Subcutaneous abdominal adipose tissue (tissue), 5 donors: ENCODE measurements at regions not wholly inside any gene's neighbourhood (a gene's known extent, or its start where the extent isn't known, plus 50 kb on each side); places are given as distances from the start of the nearest gene placed in this dataset.

Experiments
- H3K27ac ChIP-seq: one replicate; pipeline ENCODE4 v1.7.0; 2013; ENCODE audit warnings: low read depth, mild to moderate bottlenecking, inconsistent platforms, low read length, moderate library complexity
- H3K27me3 ChIP-seq, 5 donors: one replicate each; pipeline ENCODE4 v1.7.0; 2013; ENCODE audit warnings: low read length in 5 of 5, inconsistent platforms in 1 of 5; ENCODE audit not compliant: control insufficient read depth in 5 of 5, insufficient read depth in 4 of 5
- H3K36me3 ChIP-seq, 5 donors: one replicate each; pipeline ENCODE4 v1.7.0; 2013; ENCODE audit warnings: low read length in 5 of 5; ENCODE audit not compliant: control insufficient read depth in 5 of 5, insufficient read depth in 5 of 5
- H3K4me1 ChIP-seq, 5 donors: one replicate each; pipeline ENCODE4 v1.7.0; 2013; ENCODE audit warnings: low read length in 5 of 5, mild to moderate bottlenecking in 3 of 5, moderate library complexity in 1 of 5; ENCODE audit not compliant: control insufficient read depth in 5 of 5, insufficient read depth in 5 of 5
- H3K4me3 ChIP-seq, 5 donors: one replicate each; pipeline ENCODE4 v1.7.0; 2013; ENCODE audit warnings: low read length in 5 of 5, low read depth in 1 of 5
- H3K9ac ChIP-seq, 5 donors: one replicate each; pipeline ENCODE4 v1.7.0; 2013; ENCODE audit warnings: low read length in 5 of 5, mild to moderate bottlenecking in 4 of 5, moderate library complexity in 3 of 5
- H3K9me3 ChIP-seq, 5 donors: one replicate each; pipeline ENCODE4 v1.7.0; 2013; ENCODE audit warnings: low read length in 5 of 5; ENCODE audit not compliant: control insufficient read depth in 5 of 5
- donor health status: healthy.
- donor health status: healthy.
- donor health status: healthy.
- donor health status: healthy.
- donor health status: healthy.

DNA sequence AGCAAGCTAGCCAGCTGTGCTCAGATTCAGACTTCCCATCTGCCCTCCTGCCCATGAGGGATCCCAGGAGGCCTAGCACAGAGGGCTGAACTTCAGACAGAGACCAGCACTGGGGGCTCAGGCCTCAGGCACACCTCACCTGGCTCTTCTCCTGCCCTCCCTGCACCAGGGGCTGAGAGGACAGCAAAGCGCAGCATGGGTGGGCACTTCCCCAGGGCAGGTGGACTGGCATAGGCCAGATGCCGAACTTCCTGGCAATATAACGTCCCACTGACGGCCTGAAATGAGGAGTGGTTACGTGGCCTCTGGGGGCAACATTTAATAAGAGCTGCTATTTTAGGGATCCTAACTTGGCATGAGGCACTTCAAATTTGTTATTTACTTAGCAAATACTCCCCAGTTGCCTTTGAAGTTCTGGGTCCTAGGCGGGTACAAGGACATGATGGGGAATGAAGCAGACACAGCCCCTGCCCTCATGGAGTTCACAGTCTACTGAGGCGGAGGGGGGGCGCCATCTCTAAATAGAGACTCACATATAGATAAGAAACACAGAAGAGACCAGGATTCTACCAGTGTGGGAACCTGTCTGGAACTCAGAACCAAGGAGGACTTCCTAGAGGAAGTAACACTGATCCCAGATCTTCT lies 101.8 kb upstream of the ZMIZ1 start:
- H3K27ac ChIP-seq: no peak overlapping the region
- no peaks in the 10 kb centered on the region for H3K9me3 ChIP-seq
- no peaks in the 10 kb centered on the region for H3K36me3 ChIP-seq
- H3K9ac ChIP-seq: no peak overlapping the region
- H3K4me3 ChIP-seq: no peak overlapping the region
- H3K4me1 ChIP-seq: peaks cover 2 to 25% (median 20%) of the 10 kb centered on the region in 5 donors
- H3K27me3 ChIP-seq: no peaks in the 10 kb centered on the region

DNA sequence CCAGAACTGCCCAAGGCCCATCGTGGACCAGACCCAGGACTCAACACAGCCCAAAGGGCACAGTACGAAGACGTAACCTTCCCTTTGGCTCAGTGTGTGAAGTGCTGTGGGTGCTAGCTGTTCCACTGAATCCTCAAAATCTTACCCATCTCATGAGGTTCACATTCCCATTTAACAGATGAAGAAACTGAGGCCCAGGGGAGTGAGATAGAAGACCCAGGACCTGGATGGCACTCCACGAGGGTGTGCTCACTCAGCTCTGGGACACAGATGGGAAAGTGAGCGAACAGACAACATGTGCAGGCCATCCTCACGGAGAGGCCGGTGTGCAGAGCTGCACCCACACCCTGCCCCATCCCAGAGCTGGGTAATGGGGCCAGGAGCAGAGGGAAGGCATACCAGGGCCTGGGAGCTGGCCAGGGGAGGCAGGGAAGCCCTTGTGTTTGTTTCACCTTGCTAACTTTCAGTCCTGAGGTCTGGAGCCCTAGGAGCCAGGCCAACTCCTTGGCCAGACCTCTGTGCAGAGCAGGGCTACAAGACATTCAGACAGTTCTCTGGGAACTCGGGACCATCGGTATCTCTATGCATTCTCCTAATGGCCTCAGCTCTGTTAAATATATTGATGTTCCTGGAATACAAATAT lies 100.3 kb upstream of the ZMIZ1 start:
- Histone ChIP-seq H3K36me3 (no peaks in the 10 kb centered on the region), H3K27me3 (no peaks in the 10 kb centered on the region), H3K4me1 (peaks cover 7 to 38% (median 25%) of the 10 kb centered on the region in 5 donors), H3K27ac (no peak overlapping the region), H3K4me3 (no peak overlapping the region), H3K9me3 (no peaks in the 10 kb centered on the region), H3K9ac (no peak overlapping the region)

DNA sequence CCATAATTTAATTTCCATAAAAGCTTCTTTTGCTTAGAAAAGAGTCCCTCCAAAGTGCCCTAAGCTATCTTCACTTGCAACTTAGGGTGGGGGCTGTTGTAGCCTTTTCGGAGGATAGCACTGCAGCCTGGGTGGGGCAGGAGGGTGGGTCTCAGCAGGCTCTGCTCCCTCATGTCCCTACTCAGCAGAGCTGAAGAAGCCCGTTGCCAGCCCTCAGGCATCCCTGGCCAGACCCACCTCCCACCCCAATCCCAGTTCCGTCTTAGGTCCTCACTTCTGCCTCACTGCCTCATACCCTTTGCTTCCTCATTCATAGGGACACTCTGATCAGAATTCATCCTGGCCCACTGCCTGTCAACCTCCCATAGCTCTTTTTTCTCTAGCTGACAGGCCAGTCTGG lies 99.8 kb upstream of the ZMIZ1 start:
- H3K4me1 ChIP-seq: peaks cover 7 to 33% (median 25%) of the 10 kb centered on the region in 5 donors

DNA sequence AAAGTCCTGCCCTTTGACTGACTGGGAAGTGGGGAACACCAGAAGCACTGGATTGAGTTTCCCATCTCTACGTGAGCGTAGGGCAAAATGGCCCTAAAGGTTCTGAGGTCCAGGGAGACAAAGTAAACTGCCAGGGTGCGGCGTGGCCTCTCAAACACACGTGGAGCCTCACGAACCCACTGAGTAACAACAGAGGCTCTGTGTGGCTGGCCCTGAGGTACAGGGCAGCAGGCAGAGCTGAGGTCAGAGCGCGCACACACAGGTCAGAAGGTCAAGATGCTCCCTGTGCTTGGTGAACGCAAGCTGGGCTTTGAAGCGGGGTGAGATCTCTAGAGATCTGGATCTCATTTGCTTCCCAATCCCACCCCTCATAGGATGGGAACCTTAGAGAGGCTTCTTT lies 99.0 kb upstream of the ZMIZ1 start:
- Histone ChIP-seq H3K9ac (no peak overlapping the region), H3K27ac (no peak overlapping the region), H3K27me3 (no peaks in the 10 kb centered on the region), H3K9me3 (no peaks in the 10 kb centered on the region), H3K36me3 (no peaks in the 10 kb centered on the region), H3K4me1 (peaks cover 7 to 40% (median 32%) of the 10 kb centered on the region in 5 donors), H3K4me3 (no peak overlapping the region)

More for the DNA sequence above, 99.8 kb upstream of the ZMIZ1 start:
- no peaks in the 10 kb centered on the region for H3K9me3 ChIP-seq
- H3K36me3 ChIP-seq: no peaks in the 10 kb centered on the region
- H3K4me3 ChIP-seq: no peak overlapping the region
- H3K27me3 ChIP-seq: no peaks in the 10 kb centered on the region
- no peak overlapping the region for H3K9ac ChIP-seq
- no peak overlapping the region for H3K27ac ChIP-seq

DNA sequence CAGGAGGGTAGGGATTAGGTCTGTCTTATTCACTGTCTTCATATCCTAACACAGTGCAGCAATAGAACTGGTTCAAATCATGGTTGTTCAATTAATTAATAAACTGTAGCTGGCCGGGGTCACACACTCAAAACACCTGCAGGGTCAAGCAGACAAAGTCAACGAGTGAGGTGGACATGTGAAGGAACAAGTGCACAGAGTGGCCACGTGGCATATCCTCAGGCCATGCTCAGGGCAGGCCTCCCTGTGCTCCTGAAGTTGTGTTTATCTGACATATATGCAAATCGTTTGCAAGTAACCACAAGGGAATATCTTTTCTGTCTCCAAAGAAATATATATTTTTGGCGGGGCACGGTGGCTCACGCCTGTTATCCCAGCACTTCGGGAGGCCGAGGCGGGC lies 98.5 kb upstream of the ZMIZ1 start:
- Histone ChIP-seq H3K36me3 (no peaks in the 10 kb centered on the region), H3K4me1 (peaks cover 10 to 40% (median 35%) of the 10 kb centered on the region in 5 donors), H3K4me3 (no peak overlapping the region), H3K9ac (no peak overlapping the region), H3K27me3 (no peaks in the 10 kb centered on the region), H3K9me3 (no peaks in the 10 kb centered on the region), H3K27ac (no peak overlapping the region)

DNA sequence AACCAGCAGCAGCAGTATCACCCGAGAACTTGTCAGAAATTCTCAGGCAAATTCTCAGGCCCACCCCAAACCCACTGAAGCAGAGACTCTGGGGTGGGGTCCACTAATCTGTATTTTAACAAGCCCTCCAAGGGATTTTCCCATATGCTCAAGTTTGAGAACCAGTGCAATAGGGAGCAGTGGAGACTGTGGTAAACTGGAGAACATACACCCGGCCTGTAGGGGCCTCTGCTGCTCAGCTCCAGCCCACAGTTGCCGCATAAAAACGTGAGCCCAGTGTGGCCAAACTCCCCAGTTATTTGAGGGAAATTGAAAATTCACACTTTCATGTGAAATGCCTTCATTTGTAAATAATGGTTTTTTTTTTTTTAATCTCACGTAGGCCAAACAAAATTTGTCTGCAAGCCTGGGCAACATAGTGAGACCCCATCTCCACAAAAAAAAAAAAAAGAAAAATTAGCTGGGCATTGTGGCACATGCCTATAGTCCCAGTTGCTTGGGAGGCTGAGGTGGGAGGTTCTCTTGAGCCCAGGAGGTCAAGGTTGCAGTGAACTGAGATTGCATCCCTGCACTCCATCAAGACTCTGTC lies 97.6 kb upstream of the ZMIZ1 start:
- H3K27ac ChIP-seq: no peak overlapping the region

DNA sequence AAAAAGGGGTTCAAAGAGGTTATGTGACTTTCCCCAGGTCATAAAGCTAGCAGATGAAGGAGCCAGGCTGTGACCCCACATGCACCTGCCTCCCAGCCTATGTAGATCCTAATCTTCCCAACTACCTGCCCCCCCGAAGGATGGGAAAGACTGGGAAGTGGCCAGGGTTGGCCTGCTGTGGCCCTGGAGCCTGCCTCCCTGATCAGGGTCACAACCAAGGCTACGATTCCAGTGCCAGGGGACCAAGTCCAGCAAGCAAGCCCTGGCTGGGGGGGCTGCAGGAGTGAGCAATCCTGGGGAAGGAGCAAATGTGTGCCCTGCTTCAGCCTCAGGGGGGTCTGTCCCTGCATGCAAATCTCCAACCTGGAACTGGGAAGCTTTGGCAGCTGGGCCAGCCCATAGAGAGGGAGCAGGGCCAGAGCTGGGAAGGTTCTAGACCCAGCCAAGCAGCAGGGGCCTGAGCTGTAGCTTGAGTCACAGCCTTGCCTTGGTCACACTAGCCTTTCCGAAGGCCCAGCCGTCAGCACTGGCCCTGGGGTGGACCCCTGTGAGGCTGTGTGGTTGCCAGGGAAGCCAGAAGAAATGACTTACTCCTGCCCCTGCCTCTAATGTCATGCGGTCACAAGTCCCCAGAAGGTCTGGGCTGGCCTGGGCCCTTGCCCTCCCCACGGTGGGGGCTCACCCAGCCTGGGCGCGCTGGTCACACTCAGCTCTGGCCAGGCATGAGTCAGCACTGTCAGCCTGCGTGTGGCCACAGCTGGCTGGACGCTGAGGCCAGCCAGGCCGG lies 96.4 kb upstream of the ZMIZ1 start:
- H3K27ac ChIP-seq: peak overlapping the region; percentile 99
- H3K36me3 ChIP-seq: no peaks in the 10 kb centered on the region
- H3K9ac ChIP-seq: peak overlapping the region; percentile 70 to 92 (median 81)
- H3K4me1 ChIP-seq: peaks cover 8 to 38% (median 35%) of the 10 kb centered on the region in 5 donors
- peak overlapping the region in 2 of 5 donors; percentile 59 to 64 for H3K4me3 ChIP-seq
- no peaks in the 10 kb centered on the region for H3K27me3 ChIP-seq
- no peaks in the 10 kb centered on the region for H3K9me3 ChIP-seq

More for the DNA sequence above, 97.6 kb upstream of the ZMIZ1 start:
- H3K9me3 ChIP-seq: no peaks in the 10 kb centered on the region
- no peaks in the 10 kb centered on the region for H3K27me3 ChIP-seq
- no peaks in the 10 kb centered on the region for H3K36me3 ChIP-seq
- H3K9ac ChIP-seq: no peak overlapping the region
- no peak overlapping the region for H3K4me3 ChIP-seq
- peaks cover 8 to 38% (median 35%) of the 10 kb centered on the region in 5 donors for H3K4me1 ChIP-seq

DNA sequence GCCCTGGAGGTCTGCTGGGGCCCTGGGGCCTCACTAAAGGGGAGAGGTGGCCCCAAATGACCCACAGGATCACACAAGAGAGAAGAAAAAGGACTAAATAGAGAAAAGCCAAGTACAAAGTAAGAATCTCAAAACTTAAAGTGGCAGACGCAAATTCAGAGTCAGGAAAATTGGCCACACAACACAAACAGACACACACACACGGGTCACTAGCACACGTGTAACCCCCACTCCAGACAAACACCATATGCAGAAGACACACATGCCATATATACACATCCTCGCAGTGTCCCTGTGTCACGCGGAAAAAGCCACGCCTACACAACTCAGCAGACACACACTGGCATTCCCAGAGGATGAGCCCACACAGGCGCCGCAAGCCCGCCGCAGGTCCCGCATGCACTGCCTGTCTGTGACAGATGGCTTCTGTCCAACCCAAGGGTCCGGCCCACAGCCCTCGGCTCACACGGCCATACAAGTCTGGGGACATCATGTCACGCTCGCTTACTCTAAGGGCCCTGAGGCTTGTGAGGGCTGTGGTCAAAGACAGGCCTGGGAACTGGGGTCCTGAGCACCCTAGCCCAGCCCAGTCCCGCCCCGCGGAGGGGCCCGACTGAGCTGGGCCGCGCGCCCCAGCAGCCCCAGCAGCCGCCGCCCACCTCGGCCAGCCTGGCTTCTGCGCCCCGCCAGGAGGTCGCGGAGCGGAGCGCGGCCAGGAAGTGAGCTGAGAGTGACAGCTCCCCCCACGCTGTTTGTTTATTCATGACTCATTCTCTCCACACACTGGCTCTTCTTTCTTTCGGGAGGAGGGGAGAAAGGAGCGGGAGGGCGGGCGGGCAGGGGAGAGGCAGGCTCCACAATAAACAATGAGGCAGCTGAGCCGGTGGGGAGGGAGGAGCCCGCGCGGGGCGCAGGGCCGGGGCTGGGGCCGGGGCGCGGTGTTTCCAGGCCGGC lies 95.5 kb upstream of the ZMIZ1 start:
- Histone ChIP-seq H3K4me3 (peak overlapping the region; percentile 54 to 64 (median 55)), H3K4me1 (peaks cover 8 to 39% (median 35%) of the 10 kb centered on the region in 5 donors), H3K9ac (peak overlapping the region; percentile 70 to 92 (median 81)), H3K36me3 (no peaks in the 10 kb centered on the region), H3K9me3 (no peaks in the 10 kb centered on the region), H3K27me3 (no peaks in the 10 kb centered on the region), H3K27ac (peak overlapping the region; percentile 99)

DNA sequence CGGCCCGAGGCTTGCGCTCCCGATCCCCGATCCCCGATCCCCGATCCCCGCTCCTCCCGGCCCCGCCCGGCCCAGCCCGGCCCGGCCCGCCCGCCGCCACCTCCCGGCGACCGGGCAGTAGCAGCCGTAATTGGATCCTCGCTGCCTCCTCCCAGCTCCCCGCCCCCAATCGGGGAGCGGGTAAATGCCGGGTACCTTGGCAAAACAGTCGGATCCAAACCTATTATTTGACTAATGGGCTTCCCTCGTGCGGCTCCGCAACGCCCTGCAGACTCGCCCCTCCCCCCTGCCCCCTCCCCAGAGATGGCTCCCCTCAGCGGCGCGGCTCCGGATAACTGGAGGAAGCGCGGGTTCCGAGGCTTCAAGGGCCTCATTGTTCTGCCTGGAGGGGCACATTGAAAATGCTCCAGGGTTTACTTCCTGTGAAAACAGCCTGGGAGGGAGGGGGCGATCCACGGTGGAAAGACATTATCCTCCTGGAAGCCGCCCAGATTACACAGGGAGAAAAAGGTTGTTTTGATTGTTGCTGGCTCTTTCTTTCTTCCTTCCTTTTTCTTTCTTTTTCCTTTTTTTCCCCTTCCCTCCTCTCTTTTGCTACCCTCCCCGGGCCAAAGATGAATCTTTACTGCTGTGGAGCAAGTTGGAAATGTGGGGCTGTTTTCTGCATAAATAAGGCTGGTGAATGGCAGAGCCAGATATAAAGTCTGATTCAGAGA lies 94.7 kb upstream of the ZMIZ1 start:
- Histone ChIP-seq H3K4me3 (peak overlapping the region; percentile 13 to 56 (median 41)), H3K4me1 (peaks cover 8 to 38% (median 33%) of the 10 kb centered on the region in 5 donors), H3K27ac (peak overlapping the region; percentile 94)

More for the DNA sequence above, 94.7 kb upstream of the ZMIZ1 start:
- Histone ChIP-seq H3K9me3 (no peaks in the 10 kb centered on the region), H3K9ac (peak overlapping the region in 4 of 5 donors; percentile 48 to 76 (median 61)), H3K27me3 (no peaks in the 10 kb centered on the region), H3K36me3 (no peaks in the 10 kb centered on the region)
